NCI-H2196 treated with DMSO at 0.1 percent for 48 hours (cell line): ENCODE measurements at regions not wholly inside any gene's neighbourhood (a gene's known extent, or its start where the extent isn't known, plus 50 kb on each side); places are given as distances from the start of the nearest gene placed in this dataset.
"Not testable (repeated sequence)": the region's sequence is repeated elsewhere in the genome, so short reads cannot be mapped to it uniquely, and the experiment has no call there.

Experiments used
- DNase-seq: peaks from one replicate; lab custom pipeline; 2025; ENCODE audit not compliant: unreplicated experiment; lab: John Stamatoyannopoulos, UW

DNA sequence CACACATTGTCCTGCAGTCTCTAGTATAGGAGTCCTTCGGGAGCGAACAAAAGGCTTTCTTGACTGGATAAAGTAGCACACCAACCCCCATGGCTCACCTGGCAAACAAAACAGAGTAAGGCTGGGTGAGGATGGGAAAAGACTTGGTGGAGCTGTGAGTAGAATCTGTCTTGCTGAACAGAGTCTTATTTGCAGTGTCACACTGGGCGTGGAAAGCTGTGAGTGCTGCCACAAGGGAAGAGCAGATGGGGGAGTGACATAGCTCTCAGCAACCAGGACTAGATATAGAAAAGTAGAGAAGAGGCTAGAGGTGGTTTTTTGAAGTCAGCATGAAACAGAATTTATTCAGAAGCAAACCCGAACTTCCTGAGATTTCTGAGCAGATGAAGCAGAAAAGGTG, 137.2 kb upstream of the ESX1 start:
- DNase-seq, result no peak

- DNase-seq, result no peak
Observed at GRCh38 chrX:104376937-104377336, 122.2 kb upstream of the ESX1 start.

DNA sequence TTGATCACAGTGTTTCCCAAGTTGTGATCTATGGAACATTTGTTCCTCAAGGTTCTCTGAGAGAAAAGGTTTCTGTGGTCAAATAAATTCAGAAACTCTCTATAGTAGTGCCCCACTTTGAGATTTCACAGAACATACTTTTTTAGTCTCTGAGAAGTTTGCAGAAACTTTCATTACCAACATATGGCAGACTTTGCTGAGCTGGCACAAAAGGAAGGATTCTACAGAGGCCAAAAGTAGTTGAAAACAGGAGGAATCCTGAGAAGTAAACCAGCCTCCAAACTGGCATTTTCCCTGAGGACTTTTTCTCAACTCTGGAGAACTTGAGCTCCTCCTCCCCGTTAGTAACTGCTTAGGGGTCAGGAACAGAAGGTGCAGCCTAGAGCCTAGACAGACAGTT, 117.8 kb upstream of the ESX1 start:
- DNase-seq, result no peak

DNA sequence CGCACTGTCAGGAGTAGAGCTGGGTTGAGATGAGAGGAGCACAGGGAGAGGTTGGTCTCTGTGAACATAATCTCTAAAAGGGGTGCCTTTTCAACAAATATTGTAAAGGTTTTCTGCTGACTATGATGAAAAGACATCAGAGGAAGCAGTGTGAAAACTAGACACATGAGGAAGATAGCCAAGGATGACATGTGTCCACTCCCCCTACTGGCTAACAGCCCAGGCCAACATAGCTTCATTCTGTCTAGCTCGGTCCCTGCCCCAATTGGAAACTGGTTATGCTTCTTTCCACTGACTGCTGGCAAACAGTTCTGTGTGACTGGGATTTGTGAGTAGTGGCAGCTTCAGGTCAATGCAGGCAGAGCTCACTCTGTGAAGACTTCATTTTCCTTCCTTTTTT, 115.4 kb upstream of the ESX1 start:
- DNase-seq, result no peak

DNA sequence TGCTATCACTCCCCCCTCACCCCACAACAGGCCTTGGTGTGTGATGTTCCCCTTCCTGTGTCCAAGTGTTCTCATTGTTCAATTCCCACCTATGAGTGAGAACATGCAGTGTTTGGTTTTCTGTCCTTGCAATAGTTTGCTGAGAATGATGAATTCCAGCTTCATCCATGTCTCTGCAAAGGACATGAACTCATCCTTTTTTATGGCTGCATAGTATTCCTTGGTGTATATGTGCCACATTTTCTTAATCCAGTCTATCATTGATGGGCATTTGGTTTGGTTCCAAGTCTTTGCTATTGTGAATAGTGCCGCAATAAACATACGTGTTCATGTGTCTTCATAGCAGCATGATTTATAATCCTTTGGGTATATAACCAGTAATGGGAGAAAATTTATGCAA, 106.0 kb upstream of the ESX1 start:
- DNase-seq, result not testable (repeated sequence)

DNA sequence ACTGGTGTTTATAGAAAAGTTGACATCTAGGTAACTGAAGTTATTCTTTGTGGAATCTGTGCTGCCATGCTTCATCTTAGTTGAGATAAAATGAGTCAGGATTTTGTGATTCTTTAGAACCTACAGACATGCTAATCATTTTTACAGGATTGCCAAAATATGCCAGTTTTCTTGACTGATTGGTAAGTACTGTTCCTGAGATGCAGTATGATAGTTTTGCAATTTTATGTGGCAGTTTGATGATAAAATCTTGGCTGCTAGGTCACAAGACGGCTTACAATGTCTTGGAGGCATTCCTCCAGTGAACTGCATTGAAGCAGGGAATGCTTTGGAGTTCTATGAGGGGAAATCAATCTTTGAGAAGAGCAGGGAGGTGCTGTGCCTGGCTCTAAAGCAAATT, 104.4 kb upstream of the ESX1 start:
- DNase-seq, result no peak

DNA sequence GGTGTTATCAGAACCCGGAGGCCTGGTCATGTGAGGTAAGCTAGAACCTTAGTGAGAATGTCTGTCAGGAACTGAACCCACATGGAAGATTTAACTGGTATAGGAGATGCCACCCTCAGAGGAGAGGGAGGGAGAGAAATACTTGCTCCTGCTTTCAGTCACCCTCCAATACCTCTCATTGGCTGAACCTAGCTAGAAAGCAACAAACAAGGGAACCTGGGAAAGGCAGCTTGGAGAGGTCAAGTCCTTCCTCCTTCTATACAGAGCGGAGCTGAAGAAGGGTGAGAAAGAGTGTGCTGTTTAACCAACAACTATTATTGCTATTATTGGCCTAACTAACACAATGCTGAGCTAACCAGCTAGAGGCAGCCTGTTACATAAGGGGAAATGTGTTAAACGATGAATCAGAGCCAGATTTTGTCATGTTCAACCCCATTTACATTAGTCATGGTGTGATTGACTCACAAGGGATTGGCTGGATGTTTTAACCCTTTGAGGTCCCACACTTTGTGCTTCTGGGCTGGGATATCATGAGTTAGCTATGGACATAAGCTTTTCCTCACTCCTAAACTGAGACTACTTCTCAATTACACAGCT, 96.5 kb upstream of the ESX1 start:
- no peak for DNase-seq

DNA sequence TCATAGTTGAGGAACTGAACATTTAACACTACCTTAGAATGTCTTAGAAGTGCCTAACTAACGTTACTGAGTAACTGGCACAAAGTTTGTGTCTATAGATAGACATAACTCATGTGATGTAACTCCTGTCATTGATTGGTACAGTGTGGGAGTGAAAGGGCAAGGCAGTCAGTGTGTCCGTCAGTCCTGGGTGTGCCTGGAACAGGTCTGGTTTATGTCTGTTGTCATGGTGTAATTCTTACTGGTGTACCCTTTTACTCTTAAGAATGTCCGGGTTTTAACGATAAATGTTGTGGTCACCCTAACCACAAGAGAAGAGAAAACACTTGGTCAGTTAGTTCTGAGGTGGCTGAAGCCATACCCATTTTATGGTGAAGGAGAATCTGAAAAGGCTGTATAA, 93.1 kb upstream of the ESX1 start:
- no peak for DNase-seq

- peak; percentile 2 for DNase-seq
Observed at GRCh38 chrX:104343428-104344129, 88.8 kb upstream of the ESX1 start.

DNA sequence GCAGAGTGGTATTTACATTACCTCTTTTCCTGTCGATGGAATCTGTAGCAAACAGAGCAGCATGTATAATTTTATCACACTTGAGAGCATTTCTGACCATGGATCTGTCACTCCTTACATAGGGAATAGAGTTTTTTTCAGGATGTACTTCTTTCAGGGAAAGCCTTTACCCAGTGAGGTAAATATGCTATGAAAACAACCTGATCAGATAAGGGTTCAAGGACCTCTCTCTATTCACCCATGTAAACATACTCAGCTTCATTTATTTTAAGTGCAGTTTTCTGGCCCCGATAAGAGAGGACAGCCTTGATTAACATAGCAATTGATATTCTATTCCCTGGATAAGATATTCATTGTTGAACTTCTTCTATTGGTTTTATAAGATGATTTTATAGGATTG, 87.3 kb upstream of the ESX1 start:
- no peak for DNase-seq

- no peak for DNase-seq
Observed at GRCh38 chrX:104335756-104336155, 81.0 kb upstream of the ESX1 start.

DNA sequence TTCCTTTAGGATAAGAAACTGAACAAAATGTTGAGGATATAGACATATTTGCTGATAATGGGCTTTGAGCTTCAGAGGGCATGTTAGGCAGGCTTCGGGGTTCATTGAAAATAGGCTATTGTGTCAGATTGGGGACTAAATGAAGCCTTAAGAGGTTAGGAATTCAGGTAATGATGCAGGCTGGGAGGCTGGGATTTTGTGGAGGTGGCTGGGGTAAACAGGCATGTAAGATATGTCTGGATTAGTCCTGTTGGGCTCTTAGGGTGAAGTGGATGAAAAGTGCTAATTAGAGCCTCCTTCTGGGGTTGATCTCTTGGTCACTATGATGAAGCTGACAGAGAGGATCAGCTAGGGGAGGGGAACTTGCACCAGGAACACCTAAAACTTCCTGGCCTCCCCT, 80.2 kb upstream of the ESX1 start:
- DNase-seq, result no peak

DNA sequence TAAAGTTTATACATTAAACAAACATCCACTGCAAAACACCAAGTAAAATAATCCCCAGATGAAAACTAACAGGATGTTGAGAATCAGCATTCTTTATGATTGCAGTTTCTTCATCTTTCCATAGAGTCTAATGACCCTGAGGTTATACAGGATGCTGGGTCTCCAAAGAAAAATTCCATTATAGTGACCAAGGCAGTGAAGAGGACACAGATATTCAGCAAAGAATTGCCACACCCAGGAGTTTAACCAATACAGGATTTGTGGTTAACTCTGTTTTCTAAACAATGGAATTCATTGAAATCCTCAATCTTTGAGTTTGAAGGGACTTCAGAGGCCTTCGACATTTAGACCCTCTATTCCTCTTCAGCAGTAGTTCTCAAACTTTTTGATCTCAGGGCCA, 76.2 kb upstream of the ESX1 start:
- no peak for DNase-seq

DNA sequence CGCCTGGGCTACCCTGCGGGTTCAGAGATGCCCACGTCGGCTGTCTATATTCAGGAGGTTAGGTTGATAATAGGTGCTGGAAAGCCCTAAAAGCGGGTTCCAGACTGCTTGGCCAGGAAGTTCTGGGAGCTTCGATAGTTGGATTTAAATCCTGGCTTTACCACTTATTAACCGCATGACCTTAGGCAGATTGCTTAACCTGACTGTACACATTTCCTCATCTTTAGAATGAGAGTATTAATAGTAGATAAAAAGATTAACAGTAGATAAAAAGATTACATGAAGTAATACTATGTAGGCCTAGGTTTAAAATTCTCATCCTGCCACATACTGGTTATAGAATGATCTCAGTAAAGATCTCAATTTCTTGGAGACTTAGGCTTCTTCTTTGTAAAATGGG, 75.0 kb upstream of the ESX1 start:
- DNase-seq, result no peak

- DNase-seq, result no peak
Observed at GRCh38 chrX:104325213-104325585, 70.5 kb upstream of the ESX1 start.

GRCh38 chrX:104324461-104325212, 69.9 kb upstream of the ESX1 start:
- DNase-seq, result no peak

GRCh38 chrX:104319346-104319745, 64.6 kb upstream of the ESX1 start:
- DNase-seq, result no peak

GRCh38 chrX:104318330-104319009, 63.7 kb upstream of the ESX1 start:
- no peak for DNase-seq

- no peak for DNase-seq
Observed at GRCh38 chrX:104316739-104317138, 62.0 kb upstream of the ESX1 start.

DNA sequence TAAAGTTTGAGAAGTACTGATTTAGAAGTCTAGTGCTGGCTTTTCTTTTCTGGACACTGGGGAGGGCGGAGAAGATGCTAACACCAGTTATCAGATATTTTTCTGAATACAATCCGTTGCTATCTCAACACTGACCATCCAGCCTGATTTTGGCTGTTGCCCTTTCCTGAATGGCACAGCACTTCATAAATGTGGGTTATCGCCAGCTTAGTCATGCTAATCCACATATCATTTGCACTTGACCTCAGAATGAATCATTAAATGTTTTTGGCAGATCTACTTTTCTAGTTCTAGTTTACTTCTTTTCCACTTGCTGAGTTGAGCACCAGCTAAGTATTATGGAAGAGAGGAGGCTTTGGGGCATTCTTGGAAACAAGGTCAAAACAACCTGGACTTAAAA, 60.8 kb upstream of the ESX1 start:
- no peak for DNase-seq

GRCh38 chrX:104310657-104311254, 56.0 kb upstream of the ESX1 start:
- DNase-seq, result no peak

DNA sequence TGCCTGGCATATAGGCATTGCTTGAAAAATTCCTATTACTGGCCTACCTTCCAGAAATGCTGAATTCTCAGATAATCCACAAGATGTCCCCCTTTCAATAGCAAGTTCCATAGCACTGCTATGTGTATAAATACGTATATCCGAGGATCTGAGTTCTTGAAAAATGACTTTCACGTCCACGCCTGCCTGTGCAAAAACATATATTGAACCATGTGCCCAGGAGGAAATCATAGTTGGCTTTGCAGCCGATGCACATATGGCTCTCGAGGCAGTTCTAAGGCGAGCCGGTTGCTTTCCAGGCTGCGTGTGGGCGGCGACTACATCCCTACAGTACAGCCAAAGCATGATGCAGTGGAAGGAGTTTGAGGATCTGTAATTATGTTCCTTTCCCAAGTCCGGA, 55.4 kb upstream of the ESX1 start:
- DNase-seq, result no peak
